ENCODE measurements at regions not wholly inside any gene's neighbourhood (a gene's known extent, or its start where the extent isn't known, plus 50 kb on each side); places are given as distances from the start of the nearest gene placed in this dataset.

DNA sequence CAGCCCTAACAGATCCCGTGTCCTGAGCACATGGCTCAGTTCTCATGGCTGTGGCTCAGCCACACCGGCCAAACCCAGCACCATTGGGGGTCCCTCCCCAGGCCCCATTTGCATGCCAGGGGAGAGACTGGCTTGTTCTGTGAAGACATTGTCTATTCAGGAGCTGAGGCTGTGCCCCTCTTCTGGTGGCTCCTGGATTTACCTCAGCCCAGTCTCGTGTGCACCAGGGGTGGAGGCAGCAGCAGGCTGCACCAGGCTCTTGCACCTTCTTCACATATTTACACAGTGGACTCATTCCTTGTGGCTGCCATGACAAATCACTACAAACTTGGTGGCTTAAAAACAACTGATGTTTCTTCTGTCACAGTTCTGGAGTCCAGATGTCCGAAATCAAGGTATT is 92.4 kb upstream of the ITGA6 start:
- H3K36me3 ChIP-seq (ENCODE audit: control insufficient read depth, insufficient read depth, low read length): no peaks in the 10 kb centered on the region
- BruUV-seq (replicated peaks): no TSS peak
- peaks cover 4% of the 10 kb centered on the region; the same call in 1 of the 2 replicates for H3K4me1 ChIP-seq (ENCODE audit: control insufficient read depth, insufficient read depth, low read length)
- TF ChIP-seq, protein P1, sequence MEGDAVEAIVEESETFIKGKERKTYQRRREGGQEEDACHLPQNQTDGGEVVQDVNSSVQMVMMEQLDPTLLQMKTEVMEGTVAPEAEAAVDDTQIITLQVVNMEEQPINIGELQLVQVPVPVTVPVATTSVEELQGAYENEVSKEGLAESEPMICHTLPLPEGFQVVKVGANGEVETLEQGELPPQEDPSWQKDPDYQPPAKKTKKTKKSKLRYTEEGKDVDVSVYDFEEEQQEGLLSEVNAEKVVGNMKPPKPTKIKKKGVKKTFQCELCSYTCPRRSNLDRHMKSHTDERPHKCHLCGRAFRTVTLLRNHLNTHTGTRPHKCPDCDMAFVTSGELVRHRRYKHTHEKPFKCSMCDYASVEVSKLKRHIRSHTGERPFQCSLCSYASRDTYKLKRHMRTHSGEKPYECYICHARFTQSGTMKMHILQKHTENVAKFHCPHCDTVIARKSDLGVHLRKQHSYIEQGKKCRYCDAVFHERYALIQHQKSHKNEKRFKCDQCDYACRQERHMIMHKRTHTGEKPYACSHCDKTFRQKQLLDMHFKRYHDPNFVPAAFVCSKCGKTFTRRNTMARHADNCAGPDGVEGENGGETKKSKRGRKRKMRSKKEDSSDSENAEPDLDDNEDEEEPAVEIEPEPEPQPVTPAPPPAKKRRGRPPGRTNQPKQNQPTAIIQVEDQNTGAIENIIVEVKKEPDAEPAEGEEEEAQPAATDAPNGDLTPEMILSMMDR (IDR thresholded peaks at IDR 0.05): no peak
- TF ChIP-seq, protein P2, sequence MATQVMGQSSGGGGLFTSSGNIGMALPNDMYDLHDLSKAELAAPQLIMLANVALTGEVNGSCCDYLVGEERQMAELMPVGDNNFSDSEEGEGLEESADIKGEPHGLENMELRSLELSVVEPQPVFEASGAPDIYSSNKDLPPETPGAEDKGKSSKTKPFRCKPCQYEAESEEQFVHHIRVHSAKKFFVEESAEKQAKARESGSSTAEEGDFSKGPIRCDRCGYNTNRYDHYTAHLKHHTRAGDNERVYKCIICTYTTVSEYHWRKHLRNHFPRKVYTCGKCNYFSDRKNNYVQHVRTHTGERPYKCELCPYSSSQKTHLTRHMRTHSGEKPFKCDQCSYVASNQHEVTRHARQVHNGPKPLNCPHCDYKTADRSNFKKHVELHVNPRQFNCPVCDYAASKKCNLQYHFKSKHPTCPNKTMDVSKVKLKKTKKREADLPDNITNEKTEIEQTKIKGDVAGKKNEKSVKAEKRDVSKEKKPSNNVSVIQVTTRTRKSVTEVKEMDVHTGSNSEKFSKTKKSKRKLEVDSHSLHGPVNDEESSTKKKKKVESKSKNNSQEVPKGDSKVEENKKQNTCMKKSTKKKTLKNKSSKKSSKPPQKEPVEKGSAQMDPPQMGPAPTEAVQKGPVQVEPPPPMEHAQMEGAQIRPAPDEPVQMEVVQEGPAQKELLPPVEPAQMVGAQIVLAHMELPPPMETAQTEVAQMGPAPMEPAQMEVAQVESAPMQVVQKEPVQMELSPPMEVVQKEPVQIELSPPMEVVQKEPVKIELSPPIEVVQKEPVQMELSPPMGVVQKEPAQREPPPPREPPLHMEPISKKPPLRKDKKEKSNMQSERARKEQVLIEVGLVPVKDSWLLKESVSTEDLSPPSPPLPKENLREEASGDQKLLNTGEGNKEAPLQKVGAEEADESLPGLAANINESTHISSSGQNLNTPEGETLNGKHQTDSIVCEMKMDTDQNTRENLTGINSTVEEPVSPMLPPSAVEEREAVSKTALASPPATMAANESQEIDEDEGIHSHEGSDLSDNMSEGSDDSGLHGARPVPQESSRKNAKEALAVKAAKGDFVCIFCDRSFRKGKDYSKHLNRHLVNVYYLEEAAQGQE (IDR thresholded peaks at IDR 0.05; ENCODE audit: insufficient read depth in 1 of 2, low read depth in 2 of 2, low read length in 1 of 2): no peak
- no peak for TF ChIP-seq SIN3A (IDR thresholded peaks at IDR 0.05; ENCODE audit: borderline replicate concordance, insufficient read depth, low read depth, low read length)
- no peak for TF ChIP-seq TCF7L2 (IDR thresholded peaks at IDR 0.05; ENCODE audit: low read depth, low read length)
- TF ChIP-seq POLR2AphosphoS5 (IDR thresholded peaks at IDR 0.05; ENCODE audit: low read depth, low read length): no peak
- no peak overlapping the region for H3K27ac ChIP-seq (ENCODE audit: low read length)
- DNase-seq (ENCODE audit: low read depth, low spot score) (no peak), ATAC-seq (no peak)
- intact Hi-C loops (cut with micrococcal nuclease; ENCODE audit: unreplicated experiment): no loop called here
- no peaks in the 10 kb centered on the region for H3K27me3 ChIP-seq (ENCODE audit: control insufficient read depth, insufficient read depth, low read length)
- H3K9me3 ChIP-seq (ENCODE audit: control insufficient read depth, insufficient read depth, low read depth, low read length): no peaks in the 10 kb centered on the region
- in situ Hi-C loops (cut with HindIII; ENCODE audit: low pct_unique_long_range_greater_than_20kb, low sequenced_read_pairs): no loop called here
- CTCF ChIA-PET: no interaction called here
- POLR2A ChIA-PET: no interaction called here
- no peak overlapping the region for H3K4me3 ChIP-seq (ENCODE audit: low read depth in 2 of 2, low read length in 2 of 2)

DNA sequence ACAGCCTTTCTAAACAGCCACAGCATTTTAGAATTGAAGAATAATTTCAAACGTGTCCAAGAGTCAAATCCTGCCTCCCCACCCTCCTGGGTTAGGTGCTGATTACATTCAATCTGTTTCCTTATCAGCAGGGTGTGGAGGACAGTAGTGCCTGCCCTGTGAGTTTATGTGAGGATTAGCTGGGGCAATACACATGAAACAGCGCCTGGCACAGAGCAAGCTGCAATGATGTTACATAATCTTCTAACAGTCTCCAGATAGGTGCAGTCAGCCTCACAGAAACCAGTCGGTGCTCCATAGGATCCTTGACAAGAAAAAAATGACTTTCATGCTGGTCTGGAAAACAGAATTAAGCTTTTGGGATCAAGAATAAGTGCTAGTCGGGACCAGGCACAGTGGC is 91.7 kb upstream of the ITGA6 start:
- Histone ChIP-seq H3K9me3 (ENCODE audit: control insufficient read depth, insufficient read depth, low read depth, low read length) (no peaks in the 10 kb centered on the region), H3K27me3 (ENCODE audit: control insufficient read depth, insufficient read depth, low read length) (no peaks in the 10 kb centered on the region), H3K36me3 (ENCODE audit: control insufficient read depth, insufficient read depth, low read length) (no peaks in the 10 kb centered on the region), H3K4me3 (ENCODE audit: low read depth in 2 of 2, low read length in 2 of 2) (no peak overlapping the region), H3K4me1 (ENCODE audit: control insufficient read depth, insufficient read depth, low read length) (peaks cover 8% of the 10 kb centered on the region; the same call in 1 of the 2 replicates), H3K27ac (ENCODE audit: low read length) (no peak overlapping the region)
- intact Hi-C loops (cut with micrococcal nuclease; ENCODE audit: unreplicated experiment) (no loop called here), in situ Hi-C loops (cut with HindIII; ENCODE audit: low pct_unique_long_range_greater_than_20kb, low sequenced_read_pairs) (no loop called here)
- no peak for TF ChIP-seq POLR2AphosphoS5 (IDR thresholded peaks at IDR 0.05; ENCODE audit: low read depth, low read length)
- CTCF ChIA-PET: no interaction called here
- no TSS peak for BruUV-seq (replicated peaks)
- ATAC-seq (no peak), DNase-seq (ENCODE audit: low read depth, low spot score) (no peak)
- POLR2A ChIA-PET: no interaction called here

DNA sequence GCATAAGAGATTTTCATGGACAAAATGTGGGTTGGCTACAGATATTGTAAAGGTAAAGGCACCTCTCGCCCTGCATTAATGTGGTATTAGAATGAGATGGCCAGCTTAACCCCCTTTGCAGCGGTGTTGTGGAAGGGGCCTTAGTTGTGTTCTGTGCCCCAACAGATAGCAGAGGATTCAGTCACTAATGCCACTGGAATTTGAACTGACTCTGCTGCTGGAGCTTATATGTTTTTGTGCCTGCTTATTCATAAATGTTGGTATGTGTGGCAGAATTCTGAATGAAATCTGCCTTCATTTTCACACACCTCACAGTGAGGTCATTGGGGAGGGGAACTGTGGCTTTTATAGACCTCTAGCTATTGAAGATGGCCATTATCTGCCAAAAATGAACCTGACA is 90.7 kb upstream of the ITGA6 start:
- CTCF ChIA-PET: no interaction called here
- Histone ChIP-seq H3K27ac (ENCODE audit: low read length) (no peak overlapping the region), H3K4me1 (ENCODE audit: control insufficient read depth, insufficient read depth, low read length) (peaks cover 12% of the 10 kb centered on the region; the same call in 1 of the 2 replicates), H3K4me3 (ENCODE audit: low read depth in 2 of 2, low read length in 2 of 2) (no peak overlapping the region), H3K36me3 (ENCODE audit: control insufficient read depth, insufficient read depth, low read length) (no peaks in the 10 kb centered on the region), H3K9me3 (ENCODE audit: control insufficient read depth, insufficient read depth, low read depth, low read length) (no peaks in the 10 kb centered on the region), H3K27me3 (ENCODE audit: control insufficient read depth, insufficient read depth, low read length) (no peaks in the 10 kb centered on the region)
- TF ChIP-seq POLR2AphosphoS5 (IDR thresholded peaks at IDR 0.05; ENCODE audit: low read depth, low read length): no peak
- no peak for TF ChIP-seq SIN3A (IDR thresholded peaks at IDR 0.05; ENCODE audit: borderline replicate concordance, insufficient read depth, low read depth, low read length)
- TF ChIP-seq TCF7L2 (IDR thresholded peaks at IDR 0.05; ENCODE audit: low read depth, low read length): no peak
- TF ChIP-seq, protein P1 (IDR thresholded peaks at IDR 0.05): no peak
- TF ChIP-seq, protein P2 (IDR thresholded peaks at IDR 0.05; ENCODE audit: insufficient read depth in 1 of 2, low read depth in 2 of 2, low read length in 1 of 2): no peak
- no peak for ATAC-seq
- DNase-seq (ENCODE audit: low read depth, low spot score): no peak
- no TSS peak for BruUV-seq (replicated peaks)
- in situ Hi-C loops (cut with HindIII; ENCODE audit: low pct_unique_long_range_greater_than_20kb, low sequenced_read_pairs): no loop called here
- intact Hi-C loops (cut with micrococcal nuclease; ENCODE audit: unreplicated experiment): no loop called here
- POLR2A ChIA-PET: no interaction called here

All from Panc1 (cell line).